H1 (cell line): ENCODE measurements at regions not wholly inside any gene's neighbourhood (a gene's known extent, or its start where the extent isn't known, plus 50 kb on each side); places are given as distances from the start of the nearest gene placed in this dataset.
A peak's percentile ranks its signal among the peaks of the same experiment; 100 is the strongest.

Experiments used
- CTCF ChIA-PET: fragments of 300-600 bp; sonication (Branson Sonifier 250); formaldehyde crosslinking; loops from one replicate; lab custom pipeline; 2021; ENCODE audit not compliant: partially characterized antibody; lab: Charles Lee
- POLR2A ChIA-PET: fragments of 300-600 bp; sonication (Branson Sonifier 250); formaldehyde crosslinking; loops from one replicate; lab custom pipeline; 2021; ENCODE audit warnings: inconsistent platforms; ENCODE audit not compliant: partially characterized antibody; lab: Charles Lee
- DNase-seq, 2 experiments: peaks; one replicate each; pipeline versions ENCODE4 v3.0.0 to v3.0.0-alpha.2; 2010 to 2022; ENCODE audit warnings: low spot score in 2 of 2, low read depth in 1 of 2, mixed read lengths in 1 of 2
- FAIRE-seq: peaks from 2 replicates; lab custom pipeline; 2011; peaks lifted over from hg19 to GRCh38; lab: Jason Lieb, UNC
- H2AFZ ChIP-seq: 2 replicates; pipeline ENCODE4 v1.8.1; 2012; ENCODE audit warnings: low read length, inconsistent platforms
- H2AK5ac ChIP-seq: 2 replicates; pipeline ENCODE4 v1.6.1; 2013; ENCODE audit warnings: low read depth, low read length
- H2BK120ac ChIP-seq: replicated peaks from 2 replicates; pipeline ENCODE3; 2013; ENCODE audit warnings: low read depth, low read length, inconsistent platforms
- H2BK12ac ChIP-seq: 2 replicates; pipeline ENCODE4 v1.6.1; 2013; ENCODE audit warnings: low read depth, low read length
- H2BK15ac ChIP-seq: 2 replicates; pipeline ENCODE4 v1.6.1; 2013; ENCODE audit warnings: low read length
- H2BK20ac ChIP-seq: 2 replicates; pipeline ENCODE4 v1.6.1; 2013; ENCODE audit warnings: low read length
- H2BK5ac ChIP-seq: 2 replicates; pipeline ENCODE4 v1.6.1; 2013; ENCODE audit warnings: low read depth, low read length
- H3K14ac ChIP-seq: 2 replicates; pipeline ENCODE4 v1.6.1; 2013; ENCODE audit warnings: inconsistent platforms; ENCODE audit not compliant: insufficient read length
- H3K18ac ChIP-seq: 2 replicates; pipeline ENCODE4 v1.6.1; 2013; ENCODE audit warnings: low read length; ENCODE audit errors: extremely low read depth
- H3K23ac ChIP-seq: 2 replicates; pipeline ENCODE4 v1.6.1; 2013; ENCODE audit warnings: inconsistent platforms; ENCODE audit not compliant: insufficient read length
- H3K23me2 ChIP-seq: 2 replicates; pipeline ENCODE4 v1.6.1; 2013; ENCODE audit warnings: low read depth, low read length
- H3K27ac ChIP-seq: 2 replicates; pipeline ENCODE4 v1.6.1; 2011; ENCODE audit warnings: low read depth, low read length, inconsistent platforms
- H3K27me3 ChIP-seq, 4 experiments: replicated peaks in 1 of 4; 1 replicate in 1 of 4; 2 replicates in 3 of 4; pipeline versions ENCODE4 v1.6.1 to v1.8.1; 2011 to 2013; ENCODE audit warnings: low read length in 3 of 4, mild to moderate bottlenecking in 3 of 4, inconsistent platforms in 2 of 4, mixed read lengths in 2 of 4, moderate library complexity in 1 of 4; ENCODE audit not compliant: control insufficient read depth in 3 of 4, insufficient read depth in 3 of 4; ENCODE audit errors: extremely low read depth in 1 of 4
- H3K36me3 ChIP-seq, 4 experiments: 2 replicates each; pipeline versions ENCODE4 v1.6.1 to v1.8.1; 2011 to 2013; ENCODE audit warnings: mild to moderate bottlenecking in 4 of 4, low read length in 3 of 4, moderate library complexity in 2 of 4, control low read depth in 1 of 4, inconsistent platforms in 1 of 4; ENCODE audit not compliant: insufficient read depth in 4 of 4, control insufficient read depth in 2 of 4
- H3K4ac ChIP-seq: replicated peaks from 2 replicates; pipeline ENCODE3; 2013; ENCODE audit warnings: low read length, low read depth, mixed read lengths, inconsistent platforms; ENCODE audit not compliant: insufficient read length
- H3K4me1 ChIP-seq, 4 experiments: replicated peaks in 1 of 4; 1 replicate in 1 of 4; 2 replicates in 3 of 4; pipeline versions ENCODE4 v1.6.1 to v1.8.1; 2011 to 2013; ENCODE audit warnings: low read length in 3 of 4, inconsistent platforms in 2 of 4, mixed read lengths in 1 of 4; ENCODE audit not compliant: insufficient read depth in 4 of 4, control insufficient read depth in 3 of 4
- H3K4me2 ChIP-seq, 2 experiments: 2 replicates each; pipeline versions ENCODE4 v1.6.1 to v1.8.1; 2011 to 2013; ENCODE audit warnings: low read depth in 2 of 2, low read length in 2 of 2, control low read depth in 1 of 2, inconsistent platforms in 1 of 2, mild to moderate bottlenecking in 1 of 2; ENCODE audit not compliant: insufficient read depth in 1 of 2
- H3K4me3 ChIP-seq, 4 experiments: fragments of 200-600, 300-600 bp in 1 of 4; sonication (generic), shearing (Covaris generic), sonication (Bioruptor Twin) in 1 of 4; 2 replicates each; pipeline versions ENCODE4 v1.5.1 to v1.8.1; 2011 to 2016; ENCODE audit warnings: low read length in 4 of 4, low read depth in 3 of 4, control low read depth in 2 of 4, inconsistent platforms in 2 of 4, mild to moderate bottlenecking in 2 of 4, mixed read lengths in 1 of 4, moderate library complexity in 1 of 4; ENCODE audit not compliant: insufficient read depth in 2 of 4; ENCODE audit errors: extremely low read depth in 1 of 4
- H3K56ac ChIP-seq: replicated peaks from 2 replicates; pipeline ENCODE3; 2013; ENCODE audit warnings: low read depth, mild to moderate bottlenecking, mixed read lengths, low read length, inconsistent platforms; ENCODE audit not compliant: insufficient read length
- H3K79me1 ChIP-seq: 2 replicates; pipeline ENCODE4 v1.6.1; 2013; ENCODE audit warnings: low read depth, low read length, control low read depth
- H3K79me2 ChIP-seq, 2 experiments: 2 replicates each; pipeline versions ENCODE4 v1.6.1 to v1.8.1; 2012 to 2013; ENCODE audit warnings: low read length in 2 of 2, mild to moderate bottlenecking in 2 of 2, inconsistent platforms in 1 of 2; ENCODE audit not compliant: insufficient read depth in 2 of 2, control insufficient read depth in 1 of 2
- H3K9ac ChIP-seq, 4 experiments: replicated peaks in 1 of 4; 1 replicate in 1 of 4; 2 replicates in 3 of 4; pipeline versions ENCODE4 v1.6.1 to v1.8.1; 2011 to 2013; ENCODE audit warnings: low read depth in 3 of 4, low read length in 3 of 4, control low read depth in 2 of 4, mild to moderate bottlenecking in 2 of 4, moderate library complexity in 2 of 4, inconsistent platforms in 1 of 4; ENCODE audit errors: extremely low read depth in 1 of 4
- H3K9me3 ChIP-seq, 2 experiments: 2 replicates each; pipeline versions ENCODE4 v1.6.1 to v1.8.1; 2012 to 2013; ENCODE audit warnings: mild to moderate bottlenecking in 2 of 2, moderate library complexity in 2 of 2, control low read depth in 1 of 2, inconsistent platforms in 1 of 2, low read depth in 1 of 2, low read length in 1 of 2, mixed read lengths in 1 of 2; ENCODE audit not compliant: insufficient read depth in 2 of 2
- H4K20me1 ChIP-seq, 2 experiments: replicated peaks in 1 of 2; 2 replicates each; pipeline versions ENCODE3 to v1.8.1; 2011 to 2013; ENCODE audit warnings: inconsistent platforms in 2 of 2, low read length in 2 of 2, mild to moderate bottlenecking in 1 of 2; ENCODE audit not compliant: insufficient read depth in 2 of 2, control insufficient read depth in 1 of 2
- H4K5ac ChIP-seq: 2 replicates; pipeline ENCODE4 v1.6.1; 2013; ENCODE audit warnings: low read length, low read depth, mixed read lengths, inconsistent platforms; ENCODE audit not compliant: insufficient read length
- H4K8ac ChIP-seq: 2 replicates; pipeline ENCODE4 v1.8.0; 2013; ENCODE audit warnings: mild to moderate bottlenecking, moderate library complexity, low read length, inconsistent platforms; ENCODE audit not compliant: insufficient read depth; ENCODE audit errors: extremely low read depth
- H4K91ac ChIP-seq: replicated peaks from 2 replicates; pipeline ENCODE3; 2013; ENCODE audit warnings: low read length, mixed read lengths, inconsistent platforms; ENCODE audit not compliant: insufficient read length
- CBX5 ChIP-seq: fragments of 300-800, 300-1000 bp; sonication (generic); IDR thresholded peaks from 2 replicates; pipeline ENCODE4 v1.7.1; 2016; ENCODE audit warnings: antibody characterized with exemption, low read length, low read depth
- CHD2 ChIP-seq: IDR thresholded peaks from 2 replicates; pipeline ENCODE4 v1.6.1; 2012; ENCODE audit warnings: low read length, improper control_type of control experiment
- EZH2 ChIP-seq: fragments of 200-600 bp; sonication (generic); IDR thresholded peaks from 2 replicates; pipeline ENCODE4 v1.7.1; 2012; ENCODE audit warnings: low read depth, mild to moderate bottlenecking, moderate library complexity, low read length, inconsistent platforms; ENCODE audit not compliant: severe bottlenecking
- JUND ChIP-seq: IDR thresholded peaks from 2 replicates; pipeline ENCODE4 v1.6.1; 2011; ENCODE audit warnings: mild to moderate bottlenecking, improper control_type of control experiment, low read length
- KDM1A ChIP-seq: fragments of 200-600, 300-600 bp; sonication (generic); IDR thresholded peaks from 2 replicates; pipeline ENCODE4 v1.7.1; 2016; ENCODE audit warnings: mild to moderate bottlenecking, low read length, borderline replicate concordance
- NANOG ChIP-seq: IDR thresholded peaks from 2 replicates; pipeline ENCODE4 v1.6.1; 2011; ENCODE audit warnings: low read length, low read depth, mild to moderate bottlenecking, inconsistent platforms; ENCODE audit not compliant: insufficient read depth, poor library complexity, severe bottlenecking
- RAD21 ChIP-seq, 2 experiments: IDR thresholded peaks in 1 of 2; conservative IDR thresholded peaks in 1 of 2; 2 replicates each; pipeline ENCODE4 v1.6.1; 2011; ENCODE audit warnings: low read depth in 2 of 2, low read length in 2 of 2, improper control_type of control experiment in 1 of 2, inconsistent platforms in 1 of 2, mild to moderate bottlenecking in 1 of 2, moderate library complexity in 1 of 2
- TAF1 ChIP-seq: IDR thresholded peaks from 2 replicates; pipeline ENCODE4 v1.6.1; 2011; ENCODE audit warnings: mild to moderate bottlenecking, low read depth, low read length
- YY1 ChIP-seq: IDR thresholded peaks from 2 replicates; pipeline ENCODE4 v1.6.1; 2011; ENCODE audit warnings: low read depth, mild to moderate bottlenecking, low read length
- WGBS, 2 experiments: shearing (Covaris generic) in 1 of 2; methylation state at CpG; one replicate each; pipeline versions ENCODE4 v1.1.6 to v1.1.7; 2013 to 2015; ENCODE audit warnings: low lambda C conversion rate in 2 of 2, mixed read lengths in 2 of 2, inconsistent platforms in 1 of 2, low coverage in 1 of 2, missing lambda C conversion rate in 1 of 2; ENCODE audit not compliant: insufficient replicate concordance in 2 of 2, insufficient coverage in 1 of 2, insufficient read length in 1 of 2; ENCODE audit errors: extremely low coverage in 1 of 2, missing lambda C conversion rate in 1 of 2; 5-methylcytosine and 5-hydroxymethylcytosine counted together

DNA sequence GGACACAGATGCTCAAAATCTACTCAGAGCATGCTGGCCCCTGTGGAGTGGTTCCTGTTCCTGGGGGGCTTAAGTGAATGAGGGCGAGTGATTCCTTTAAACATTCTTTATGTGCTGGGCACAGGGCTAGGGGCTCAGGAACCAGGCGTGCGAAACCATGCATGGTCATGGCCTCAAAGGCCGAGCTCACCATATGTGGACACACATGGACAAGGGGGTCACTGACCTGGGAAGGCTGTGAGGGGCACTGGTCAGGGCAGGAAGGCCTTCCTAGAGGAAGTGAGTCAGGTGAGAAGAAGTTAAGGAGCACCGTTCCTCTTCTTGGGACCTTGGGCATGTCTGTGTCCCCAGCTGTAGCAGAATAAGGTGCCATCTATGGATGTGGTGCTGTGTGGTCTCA is 74.6 kb upstream of the BHLHE23 start:
- Histone ChIP-seq H4K20me1 (peaks cover 0 to 5% of the 10 kb centered on the region in 2 experiments), H3K23me2 (no peaks in the 10 kb centered on the region), H2BK12ac (no peak overlapping the region), H3K79me1 (no peaks in the 10 kb centered on the region), H3K14ac (no peak overlapping the region)
- CTCF ChIA-PET, result interaction anchor here (1.1 to 3.5 kb wide), 7 partner anchors 8 to 109 kb away, joined by 3 to 8 read pairs (median 4); no protein-coding TSS in a partner anchor
- WGBS, 2 experiments, result 69% methylated on average over 5 of the region's 5 CpGs; no CpG with 5 or more reads in 1 of the 2 experiments
- TF ChIP-seq CBX5, result no peak
- TF ChIP-seq YY1, result no peak
- TF ChIP-seq TAF1, result no peak
- no peak for TF ChIP-seq JUND
- TF ChIP-seq KDM1A, result no peak
- TF ChIP-seq NANOG, result no peak
- TF ChIP-seq RAD21 (IDR thresholded peaks at IDR 0.05 in 1 of 2, conservative IDR thresholded peaks at IDR 0.05 in 1 of 2; ENCODE audit: low read depth in 2 of 2, low read length in 2 of 2), result no peak
- no peak for TF ChIP-seq EZH2
- TF ChIP-seq CHD2, result no peak
- TF ChIP-seq, all 59 proteins: peak for 0
- Histone ChIP-seq H3K9me3 (no peaks in the 10 kb centered on the region), H4K8ac (0 out of 2 replicates have a peak overlapping the region, but pooled peaks have one; percentile 14), H3K9ac (no peak overlapping the region), H3K4me2 (no peak overlapping the region), H3K27ac (no peak overlapping the region), H2BK120ac (no peak overlapping the region), H3K79me2 (no peaks in the 10 kb centered on the region), H3K27me3 (peaks cover 0 to 2% (median 0%) of the 10 kb centered on the region in 4 experiments; a peak in 3 of 7 replicates), H2BK5ac (no peak overlapping the region), H2AK5ac (no peak overlapping the region), H2BK15ac (no peak overlapping the region), H3K36me3 (no peaks in the 10 kb centered on the region), H3K56ac (no peak overlapping the region), H3K18ac (no peak overlapping the region), H3K4me3 (no peak overlapping the region), H4K5ac (no peak overlapping the region), H2AFZ (no peak overlapping the region), H3K4ac (no peak overlapping the region), H3K23ac (no peak overlapping the region), H3K4me1 (no peaks in the 10 kb centered on the region; a peak in 1 of 7 replicates), H2BK20ac (no peak overlapping the region), H4K91ac (no peak overlapping the region)
- FAIRE-seq (no peak), DNase-seq (no peak)
- POLR2A ChIA-PET, result interaction anchor here (0.9 to 1.5 kb wide), 3 partner anchors 8 to 26 kb away, joined by 3 to 5 read pairs (median 4); no protein-coding TSS in a partner anchor
